GM12874 (cell line): ENCODE measurements at regions not wholly inside any gene's neighbourhood (a gene's known extent, or its start where the extent isn't known, plus 50 kb on each side); places are given as distances from the start of the nearest gene placed in this dataset.

Experiments
- CTCF ChIP-seq: IDR thresholded peaks from 2 replicates; pipeline ENCODE4 v1.5.1; 2011; ENCODE audit warnings: low read depth, mild to moderate bottlenecking, control low read depth, low read length, moderate library complexity; ENCODE audit not compliant: insufficient read depth

- no peak for TF ChIP-seq CTCF
Observed at GRCh38 chr18:51288582-51288981, 91.1 kb upstream of the MEX3C start.

DNA sequence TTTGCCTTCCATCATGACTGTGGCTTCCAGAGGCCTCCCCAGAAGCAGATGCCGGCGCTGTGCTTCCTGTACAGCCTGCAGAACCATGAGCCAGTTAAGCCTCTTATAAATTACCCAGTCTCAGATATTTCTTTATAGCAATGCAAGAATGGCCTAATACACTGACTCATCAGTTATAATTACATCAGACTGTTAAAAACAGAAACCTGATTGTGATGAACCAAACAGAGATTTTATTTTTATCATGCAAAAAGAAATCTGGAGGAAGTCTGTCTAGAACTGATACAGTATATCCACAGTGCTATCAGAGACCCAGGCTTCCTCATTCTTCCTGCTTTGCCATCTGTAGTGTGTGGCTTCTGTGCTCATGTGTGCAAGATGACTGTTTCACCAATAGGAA, 93.4 kb upstream of the MEX3C start:
- no peak for TF ChIP-seq CTCF

- no peak for TF ChIP-seq CTCF
Observed at GRCh38 chr18:51300912-51301311, 103.4 kb upstream of the MEX3C start.

DNA sequence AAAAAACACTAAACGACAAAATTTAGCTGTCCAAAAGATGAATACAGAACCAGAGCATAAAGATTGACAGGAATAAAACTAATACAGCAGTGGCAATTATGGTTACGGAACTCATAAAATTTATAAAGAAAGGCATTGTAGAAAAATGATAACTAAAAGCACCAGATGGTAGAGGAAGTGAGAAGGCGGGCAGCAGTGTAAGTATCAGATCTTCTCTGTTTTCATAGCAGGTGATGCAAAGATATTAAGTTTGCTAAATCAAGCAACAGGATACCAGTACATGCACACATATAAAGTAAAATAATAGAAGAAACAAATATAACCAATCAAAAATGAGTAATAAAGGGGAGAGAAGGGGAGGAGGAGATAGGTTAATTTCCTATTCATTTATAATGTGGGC, 103.9 kb upstream of the MEX3C start:
- no peak for TF ChIP-seq CTCF

DNA sequence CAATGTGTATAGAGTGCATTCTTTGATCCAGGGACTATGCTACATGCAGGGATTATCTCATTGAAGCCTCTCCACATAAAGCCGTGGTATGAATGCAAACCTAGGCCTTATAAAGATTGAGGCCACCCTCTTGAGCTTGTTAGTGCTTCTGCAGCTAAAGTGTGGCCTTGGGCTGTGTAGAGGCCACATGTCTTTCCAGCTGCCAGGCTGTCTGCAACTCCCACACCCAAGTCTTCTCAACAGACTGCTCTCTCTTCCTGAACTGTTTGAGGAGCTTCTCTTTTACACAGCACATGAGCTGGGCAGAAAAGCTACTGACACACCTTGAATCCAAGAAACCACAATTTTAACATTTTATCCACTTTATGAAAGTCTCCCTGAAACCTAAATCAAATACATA, 119.2 kb upstream of the MEX3C start:
- TF ChIP-seq CTCF = no peak

DNA sequence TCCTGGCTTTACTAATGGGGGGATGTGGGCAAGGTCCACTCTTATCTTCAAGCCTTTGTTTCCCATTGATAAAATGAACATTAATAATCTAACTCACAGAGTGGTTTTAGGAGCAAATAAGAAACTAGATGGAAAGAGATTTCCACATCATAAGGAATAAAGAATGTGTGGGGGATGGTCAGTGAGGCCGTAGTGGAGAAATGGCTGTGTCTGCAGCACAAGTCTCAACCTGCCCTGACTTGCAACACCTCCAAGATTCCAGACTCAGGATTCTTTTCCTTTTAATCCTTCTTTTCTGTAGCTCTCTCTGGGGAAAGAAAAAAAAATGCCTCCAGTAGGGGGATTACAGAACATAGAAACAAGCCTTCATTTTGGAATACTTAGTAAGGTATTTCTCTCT, 124.2 kb upstream of the MEX3C start:
- TF ChIP-seq CTCF = no peak

DNA sequence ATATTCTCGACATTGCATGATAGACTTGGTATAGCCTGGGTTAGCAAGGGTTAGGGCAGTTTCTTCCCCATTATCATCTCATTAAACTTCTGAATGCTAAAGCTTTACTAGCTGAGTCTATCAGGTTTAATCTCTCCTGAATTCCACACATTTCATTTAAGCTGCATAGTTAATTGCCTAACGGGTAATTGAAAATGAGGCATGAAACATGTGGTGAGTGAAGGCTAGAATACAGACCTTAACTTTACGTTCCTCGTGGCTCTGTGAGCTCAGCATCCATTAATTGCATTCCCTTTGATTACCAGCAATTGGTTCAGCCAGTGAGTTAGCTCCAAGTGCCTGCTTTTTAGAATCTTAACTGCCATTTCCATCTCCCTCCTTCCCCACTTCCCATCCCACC, 126.5 kb upstream of the MEX3C start:
- TF ChIP-seq CTCF = no peak

DNA sequence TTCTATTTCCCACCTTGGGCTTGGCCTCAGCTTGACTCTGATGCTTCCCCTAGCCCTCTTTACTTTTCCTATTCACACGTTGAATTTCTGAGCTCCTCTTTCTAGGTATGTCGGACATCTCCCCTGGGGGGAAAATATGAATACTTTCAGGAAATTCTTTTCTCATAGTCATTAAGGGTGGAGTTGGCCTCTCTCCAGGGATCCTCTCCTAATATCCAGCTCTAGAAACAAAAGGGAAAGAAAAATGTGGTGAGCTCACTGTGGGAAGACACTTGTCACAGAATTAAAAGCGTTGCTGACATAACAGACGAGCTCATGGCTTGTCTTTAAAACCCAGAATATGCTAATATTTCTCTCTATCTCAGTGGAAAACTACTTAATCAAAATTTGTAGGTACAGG, 132.7 kb upstream of the MEX3C start:
- TF ChIP-seq CTCF = no peak
